ENCODE measurements at regions not wholly inside any gene's neighbourhood (a gene's known extent, or its start where the extent isn't known, plus 50 kb on each side); places are given as distances from the start of the nearest gene placed in this dataset.
"Not testable (repeated sequence)": the region's sequence is repeated elsewhere in the genome, so short reads cannot be mapped to it uniquely, and the experiment has no call there.

- no peak for DNase-seq (ENCODE audit: low read depth, low spot score)
These were observed 144.5 kb downstream of the TM2D1 start for GRCh38 chr1:61580417-61580816.

GRCh38 chr1:61579802-61580201 is 145.1 kb downstream of the TM2D1 start:
- DNase-seq (ENCODE audit: low read depth, low spot score): no peak

- no peak for DNase-seq (ENCODE audit: low read depth, low spot score)
These were observed 152.9 kb downstream of the TM2D1 start for GRCh38 chr1:61572046-61572445.

GRCh38 chr1:61570191-61570590 is 154.8 kb downstream of the TM2D1 start:
- no peak for DNase-seq (ENCODE audit: low read depth, low spot score)

- no peak for DNase-seq (ENCODE audit: low read depth, low spot score)
These were observed 155.7 kb downstream of the TM2D1 start for GRCh38 chr1:61569303-61569621.

- DNase-seq (ENCODE audit: low read depth, low spot score): no peak
These were observed 156.3 kb downstream of the TM2D1 start for GRCh38 chr1:61568460-61569302.

- no peak for DNase-seq (ENCODE audit: low read depth, low spot score)
These were observed 158.8 kb downstream of the TM2D1 start for GRCh38 chr1:61566177-61566576.

- DNase-seq (ENCODE audit: low read depth, low spot score): no peak
These were observed 161.3 kb downstream of the TM2D1 start for GRCh38 chr1:61563611-61564010.

- no peak for DNase-seq (ENCODE audit: low read depth, low spot score)
These were observed 163.3 kb downstream of the TM2D1 start for GRCh38 chr1:61561666-61562065.

GRCh38 chr1:61560385-61560784 is 164.6 kb downstream of the TM2D1 start:
- no peak for DNase-seq (ENCODE audit: low read depth, low spot score)

- no peak for DNase-seq (ENCODE audit: low read depth, low spot score)
These were observed 168.3 kb downstream of the TM2D1 start for GRCh38 chr1:61556631-61557030.

- DNase-seq (ENCODE audit: low read depth, low spot score): no peak
These were observed 172.2 kb downstream of the TM2D1 start for GRCh38 chr1:61552630-61553305.

- DNase-seq (ENCODE audit: low read depth, low spot score): not testable (repeated sequence)
These were observed 177.6 kb downstream of the TM2D1 start for GRCh38 chr1:61547302-61547701.

GRCh38 chr1:61544870-61545269 is 180.1 kb downstream of the TM2D1 start:
- not testable (repeated sequence) for DNase-seq (ENCODE audit: low read depth, low spot score)

GRCh38 chr1:61543498-61543897 is 181.4 kb downstream of the TM2D1 start:
- not testable (repeated sequence) for DNase-seq (ENCODE audit: low read depth, low spot score)

- no peak for DNase-seq (ENCODE audit: low read depth, low spot score)
These were observed 185.1 kb downstream of the TM2D1 start for GRCh38 chr1:61539720-61540462.

GRCh38 chr1:61538228-61538627 is 186.7 kb downstream of the TM2D1 start:
- DNase-seq (ENCODE audit: low read depth, low spot score): no peak

- no peak for DNase-seq (ENCODE audit: low read depth, low spot score)
These were observed 188.5 kb downstream of the TM2D1 start for GRCh38 chr1:61536174-61537108.

GRCh38 chr1:61534847-61535246 is 190.1 kb downstream of the TM2D1 start:
- DNase-seq (ENCODE audit: low read depth, low spot score): no peak

GRCh38 chr1:61533546-61533945 is 191.4 kb downstream of the TM2D1 start:
- DNase-seq (ENCODE audit: low read depth, low spot score): no peak

GRCh38 chr1:61531716-61532115 is 193.2 kb downstream of the TM2D1 start:
- no peak for DNase-seq (ENCODE audit: low read depth, low spot score)

Data from pulmonary artery endothelial cell (primary cell).